ENCODE measurements at regions not wholly inside any gene's neighbourhood (a gene's known extent, or its start where the extent isn't known, plus 50 kb on each side); places are given as distances from the start of the nearest gene placed in this dataset.

DNA sequence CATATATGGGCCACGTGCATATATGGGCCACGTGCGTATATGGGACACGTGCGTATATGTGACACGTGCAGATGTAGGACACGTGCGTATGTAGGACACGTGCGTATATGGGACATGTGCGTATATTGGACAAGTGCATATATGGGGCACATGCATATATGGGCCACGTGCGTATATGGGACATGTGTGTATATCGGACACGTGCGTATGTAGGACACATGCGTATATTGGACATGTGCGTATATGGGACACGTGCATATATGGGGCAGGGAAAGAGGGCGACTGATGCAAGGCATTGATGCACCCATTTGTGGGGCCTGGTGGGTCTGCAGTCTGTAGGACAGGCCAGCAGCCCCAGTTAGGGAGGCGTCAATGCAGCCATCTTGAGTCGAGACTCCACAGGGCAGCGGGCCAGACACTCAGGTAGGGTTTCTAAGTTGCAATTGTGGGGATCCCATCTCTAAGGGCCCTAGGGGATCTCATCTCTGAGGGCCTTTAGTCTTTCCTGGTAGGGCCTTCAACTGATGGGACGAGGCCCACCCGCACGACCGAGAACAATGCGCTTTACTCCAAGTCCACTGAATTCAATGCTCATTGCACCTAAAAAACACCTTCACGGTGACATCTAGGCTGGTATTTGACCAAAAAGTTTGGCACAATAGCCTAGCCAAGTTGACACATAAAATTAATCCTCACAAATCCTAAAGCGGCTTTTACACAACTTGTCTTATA is 92.3 kb upstream of the ZNF516 start:
- DNase-seq (ENCODE audit: low read depth) (no peak), FAIRE-seq (no peak)
- TF ChIP-seq, protein P1, sequence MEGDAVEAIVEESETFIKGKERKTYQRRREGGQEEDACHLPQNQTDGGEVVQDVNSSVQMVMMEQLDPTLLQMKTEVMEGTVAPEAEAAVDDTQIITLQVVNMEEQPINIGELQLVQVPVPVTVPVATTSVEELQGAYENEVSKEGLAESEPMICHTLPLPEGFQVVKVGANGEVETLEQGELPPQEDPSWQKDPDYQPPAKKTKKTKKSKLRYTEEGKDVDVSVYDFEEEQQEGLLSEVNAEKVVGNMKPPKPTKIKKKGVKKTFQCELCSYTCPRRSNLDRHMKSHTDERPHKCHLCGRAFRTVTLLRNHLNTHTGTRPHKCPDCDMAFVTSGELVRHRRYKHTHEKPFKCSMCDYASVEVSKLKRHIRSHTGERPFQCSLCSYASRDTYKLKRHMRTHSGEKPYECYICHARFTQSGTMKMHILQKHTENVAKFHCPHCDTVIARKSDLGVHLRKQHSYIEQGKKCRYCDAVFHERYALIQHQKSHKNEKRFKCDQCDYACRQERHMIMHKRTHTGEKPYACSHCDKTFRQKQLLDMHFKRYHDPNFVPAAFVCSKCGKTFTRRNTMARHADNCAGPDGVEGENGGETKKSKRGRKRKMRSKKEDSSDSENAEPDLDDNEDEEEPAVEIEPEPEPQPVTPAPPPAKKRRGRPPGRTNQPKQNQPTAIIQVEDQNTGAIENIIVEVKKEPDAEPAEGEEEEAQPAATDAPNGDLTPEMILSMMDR (IDR thresholded peaks at IDR 0.05; ENCODE audit: insufficient read depth, low read length, severe bottlenecking): no peak
- Histone ChIP-seq H3K36me3 (ENCODE audit: control insufficient read depth, insufficient read depth, low read length) (no peaks in the 10 kb centered on the region), H3K27me3 (ENCODE audit: control insufficient read depth, insufficient read depth, low read length) (no peaks in the 10 kb centered on the region), H3K4me3 (ENCODE audit: low read depth, low read length) (no peak overlapping the region)

GRCh38 chr18:76584414-76585310 is 89.6 kb upstream of the ZNF516 start:
- H3K36me3 ChIP-seq (ENCODE audit: control insufficient read depth, insufficient read depth, low read length): no peaks in the 10 kb centered on the region
- TF ChIP-seq, protein P1 (IDR thresholded peaks at IDR 0.05; ENCODE audit: insufficient read depth, low read length, severe bottlenecking): no peak
- no peak overlapping the region for H3K4me3 ChIP-seq (ENCODE audit: low read depth, low read length)
- H3K27me3 ChIP-seq (ENCODE audit: control insufficient read depth, insufficient read depth, low read length): no peaks in the 10 kb centered on the region
- FAIRE-seq: no peak
- no peak for DNase-seq (ENCODE audit: low read depth)

DNA sequence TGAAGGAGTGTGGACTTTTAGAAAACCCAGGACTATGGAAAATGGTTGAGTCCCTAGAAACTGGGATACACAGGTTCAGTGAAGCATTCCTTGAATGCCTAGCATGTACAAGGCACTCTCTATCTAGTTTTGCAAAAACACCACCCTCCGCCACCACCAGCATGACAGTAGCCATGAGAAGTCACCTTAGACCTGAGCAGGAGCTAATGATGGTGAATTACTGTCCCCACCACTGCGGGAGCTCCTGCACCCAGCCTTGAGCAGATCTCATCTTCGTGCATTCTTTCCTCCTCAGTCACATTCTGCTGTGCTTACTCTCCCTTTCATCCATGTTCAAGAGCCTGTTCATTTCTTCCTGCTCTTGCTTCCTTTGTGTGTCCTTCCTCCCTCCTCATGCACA is 86.2 kb upstream of the ZNF516 start:
- H3K27me3 ChIP-seq (ENCODE audit: control insufficient read depth, insufficient read depth, low read length): no peaks in the 10 kb centered on the region
- TF ChIP-seq, protein P1 (IDR thresholded peaks at IDR 0.05; ENCODE audit: insufficient read depth, low read length, severe bottlenecking): no peak
- no peak overlapping the region for H3K4me3 ChIP-seq (ENCODE audit: low read depth, low read length)
- no peaks in the 10 kb centered on the region for H3K36me3 ChIP-seq (ENCODE audit: control insufficient read depth, insufficient read depth, low read length)
- FAIRE-seq: no peak
- DNase-seq (ENCODE audit: low read depth): no peak

DNA sequence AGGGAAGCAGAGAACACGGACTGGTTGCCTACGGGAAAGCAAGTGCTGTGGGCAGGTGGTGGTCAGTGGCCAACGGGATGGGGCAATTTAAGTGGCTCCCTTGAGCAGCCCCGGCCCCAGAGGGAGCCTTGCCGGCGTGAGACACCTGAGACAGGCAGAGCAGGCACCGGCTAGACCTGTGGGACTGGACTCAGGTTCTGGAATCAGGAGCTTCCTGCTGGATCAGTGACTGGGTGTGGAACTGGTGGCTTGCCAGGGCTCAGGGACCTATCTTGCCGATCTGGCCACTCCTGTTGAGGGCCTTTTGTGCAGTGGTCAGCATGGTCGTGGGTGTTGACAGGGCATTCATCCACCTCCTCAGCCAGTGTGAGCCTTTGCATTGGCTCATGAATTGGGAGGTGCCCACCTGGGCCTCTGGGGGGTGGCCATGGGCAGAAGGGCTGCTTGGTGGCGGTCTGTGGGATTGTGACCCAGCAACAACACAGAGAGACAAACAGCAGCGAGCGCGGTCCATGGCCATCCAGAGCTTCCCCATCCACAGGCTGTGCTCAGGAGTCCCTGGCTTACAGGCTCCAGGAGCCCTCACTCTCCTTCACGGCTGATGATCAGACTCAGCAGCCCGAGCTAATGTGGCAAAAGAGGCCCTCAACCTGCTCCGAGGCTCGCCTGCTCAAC is 85.4 kb upstream of the ZNF516 start:
- Histone ChIP-seq H3K36me3 (ENCODE audit: control insufficient read depth, insufficient read depth, low read length) (no peaks in the 10 kb centered on the region), H3K27me3 (ENCODE audit: control insufficient read depth, insufficient read depth, low read length) (no peaks in the 10 kb centered on the region), H3K4me3 (ENCODE audit: low read depth, low read length) (no peak overlapping the region)
- DNase-seq (ENCODE audit: low read depth) (no peak), FAIRE-seq (no peak)
- TF ChIP-seq, protein P1 (IDR thresholded peaks at IDR 0.05; ENCODE audit: insufficient read depth, low read length, severe bottlenecking): no peak

- TF ChIP-seq, protein P1 (IDR thresholded peaks at IDR 0.05; ENCODE audit: insufficient read depth, low read length, severe bottlenecking): no peak
- Histone ChIP-seq H3K27me3 (ENCODE audit: control insufficient read depth, insufficient read depth, low read length) (no peaks in the 10 kb centered on the region), H3K36me3 (ENCODE audit: control insufficient read depth, insufficient read depth, low read length) (no peaks in the 10 kb centered on the region), H3K4me3 (ENCODE audit: low read depth, low read length) (no peak overlapping the region)
- DNase-seq (ENCODE audit: low read depth) (no peak), FAIRE-seq (no peak)
Observed at GRCh38 chr18:76579301-76579695, 84.3 kb upstream of the ZNF516 start.
